H9 (cell line): ENCODE measurements at regions not wholly inside any gene's neighbourhood (a gene's known extent, or its start where the extent isn't known, plus 50 kb on each side); places are given as distances from the start of the nearest gene placed in this dataset.

Experiments
- DNase-seq: peaks from one replicate; pipeline ENCODE4 v3.0.0-alpha.2; 2017
- H2AFZ ChIP-seq: one replicate; pipeline ENCODE4 v1.6.1; 2013; ENCODE audit warnings: mild to moderate bottlenecking, low read length, control low read depth, moderate library complexity
- H2AK5ac ChIP-seq: 2 replicates; pipeline ENCODE4 v1.6.1; 2013; ENCODE audit warnings: low read length, control low read depth, mixed read lengths; ENCODE audit not compliant: insufficient read length
- H2BK120ac ChIP-seq: one replicate; pipeline ENCODE4 v1.6.1; 2013; ENCODE audit warnings: low read depth, mild to moderate bottlenecking, low read length, control low read depth, inconsistent platforms; ENCODE audit not compliant: poor library complexity, severe bottlenecking
- H2BK12ac ChIP-seq: 2 replicates; pipeline ENCODE4 v1.6.1; 2013; ENCODE audit warnings: low read length, control low read depth, mixed read lengths, low read depth; ENCODE audit not compliant: insufficient read length
- H2BK15ac ChIP-seq: 2 replicates; pipeline ENCODE4 v1.6.1; 2013; ENCODE audit warnings: low read depth, low read length, control low read depth
- H2BK20ac ChIP-seq: one replicate; pipeline ENCODE4 v1.6.1; 2013; ENCODE audit warnings: low read depth, mild to moderate bottlenecking, low read length, control low read depth, inconsistent platforms; ENCODE audit not compliant: poor library complexity, severe bottlenecking
- H2BK5ac ChIP-seq: 2 replicates; pipeline ENCODE4 v1.6.1; 2013; ENCODE audit warnings: low read length, control low read depth, mixed read lengths; ENCODE audit not compliant: insufficient read length
- H3K14ac ChIP-seq: 2 replicates; pipeline ENCODE4 v1.6.1; 2013; ENCODE audit warnings: low read length, control low read depth; ENCODE audit not compliant: insufficient read depth
- H3K18ac ChIP-seq: 2 replicates; pipeline ENCODE4 v1.6.1; 2013; ENCODE audit warnings: low read depth, mild to moderate bottlenecking, mixed read lengths, low read length, control low read depth; ENCODE audit not compliant: insufficient read length
- H3K23ac ChIP-seq: 2 replicates; pipeline ENCODE4 v1.6.1; 2013; ENCODE audit warnings: low read length, control low read depth, mixed read lengths, low read depth; ENCODE audit not compliant: insufficient read length
- H3K23me2 ChIP-seq: 2 replicates; pipeline ENCODE4 v1.6.1; 2013; ENCODE audit warnings: low read depth, mild to moderate bottlenecking, mixed read lengths, low read length, control low read depth; ENCODE audit not compliant: insufficient read length, poor library complexity, severe bottlenecking
- H3K27ac ChIP-seq: 2 replicates; pipeline ENCODE4 v1.5.1; 2013; ENCODE audit warnings: low read length, control low read depth, mixed read lengths, low read depth; ENCODE audit not compliant: insufficient read length
- H3K27me3 ChIP-seq: 2 replicates; pipeline ENCODE4 v1.6.1; 2013; ENCODE audit warnings: low read length, control low read depth, inconsistent platforms; ENCODE audit not compliant: insufficient read depth
- H3K4ac ChIP-seq: 2 replicates; pipeline ENCODE4 v1.6.1; 2013; ENCODE audit warnings: low read depth, mild to moderate bottlenecking, control low read depth, inconsistent platforms, low read length, moderate library complexity
- H3K4me1 ChIP-seq: 2 replicates; pipeline ENCODE4 v1.6.1; 2013; ENCODE audit warnings: low read length, control low read depth, inconsistent platforms; ENCODE audit not compliant: insufficient read depth
- H3K4me2 ChIP-seq: 2 replicates; pipeline ENCODE4 v1.6.1; 2013; ENCODE audit warnings: low read length, control low read depth, mixed read lengths; ENCODE audit not compliant: insufficient read length, insufficient read depth
- H3K56ac ChIP-seq: 2 replicates; pipeline ENCODE4 v1.6.1; 2013; ENCODE audit warnings: low read depth, mild to moderate bottlenecking, mixed read lengths, low read length, control low read depth; ENCODE audit not compliant: insufficient read length
- H3K79me1 ChIP-seq: 2 replicates; pipeline ENCODE4 v1.6.1; 2013; ENCODE audit warnings: low read depth, mild to moderate bottlenecking, moderate library complexity, low read length, control low read depth, inconsistent platforms; ENCODE audit not compliant: insufficient read depth, poor library complexity, severe bottlenecking
- H3K79me2 ChIP-seq: 2 replicates; pipeline ENCODE4 v1.6.1; 2013; ENCODE audit warnings: low read length, control low read depth, inconsistent platforms; ENCODE audit not compliant: insufficient read depth
- H3K9ac ChIP-seq: 2 replicates; pipeline ENCODE4 v1.6.1; 2013; ENCODE audit warnings: low read length, control low read depth, mixed read lengths; ENCODE audit not compliant: insufficient read length; ENCODE audit errors: extremely low read depth
- H3K9me3 ChIP-seq: one replicate; pipeline ENCODE4 v1.6.1; 2013; ENCODE audit warnings: low read depth, low read length, inconsistent platforms; ENCODE audit not compliant: control insufficient read depth
- H3T11ph ChIP-seq: one replicate; pipeline ENCODE4 v1.6.1; 2013; ENCODE audit warnings: mild to moderate bottlenecking, low read length, control low read depth, inconsistent platforms
- H4K20me1 ChIP-seq: one replicate; pipeline ENCODE4 v1.6.1; 2013; ENCODE audit not compliant: control insufficient read depth, insufficient read length, insufficient read depth
- H4K5ac ChIP-seq: 2 replicates; pipeline ENCODE4 v1.6.1; 2013; ENCODE audit warnings: low read depth, mild to moderate bottlenecking, mixed read lengths, low read length, control low read depth; ENCODE audit not compliant: insufficient read length
- H4K8ac ChIP-seq: replicated peaks from 2 replicates; pipeline ENCODE4 v1.6.1; 2013; ENCODE audit warnings: low read length, control low read depth, mixed read lengths, low read depth; ENCODE audit not compliant: insufficient read length
- H4K91ac ChIP-seq: 2 replicates; pipeline ENCODE4 v1.6.1; 2013; ENCODE audit warnings: low read depth, mild to moderate bottlenecking, moderate library complexity, mixed read lengths, low read length, control low read depth; ENCODE audit not compliant: insufficient read length
- H3K27ac Mint-ChIP-seq, 3 experiments: 2 replicates in 2 of 3; 3 replicates in 1 of 3; pipeline ENCODE4 v1.8.0; 2020 to 2021; ENCODE audit warnings: mixed read lengths in 3 of 3, mild to moderate bottlenecking in 1 of 3, moderate library complexity in 1 of 3
- H3K27me3 Mint-ChIP-seq: 2 replicates; pipeline ENCODE4 v1.8.0; 2021; ENCODE audit warnings: low read depth, mild to moderate bottlenecking, moderate library complexity, mixed read lengths
- H3K36me3 Mint-ChIP-seq, 3 experiments: 2 replicates in 2 of 3; 3 replicates in 1 of 3; pipeline ENCODE4 v1.8.0; 2020 to 2021; ENCODE audit warnings: low read depth in 3 of 3, mixed read lengths in 3 of 3; ENCODE audit not compliant: insufficient read depth in 1 of 3
- H3K4me1 Mint-ChIP-seq, 2 experiments: 2 replicates each; pipeline ENCODE4 v1.8.0; 2020; ENCODE audit warnings: mixed read lengths in 2 of 2
- H3K4me3 Mint-ChIP-seq, 2 experiments: 2 replicates in 1 of 2; 3 replicates in 1 of 2; pipeline ENCODE4 v1.8.0; 2020 to 2021; ENCODE audit warnings: mild to moderate bottlenecking in 2 of 2, mixed read lengths in 2 of 2, moderate library complexity in 1 of 2
- H3K9me3 Mint-ChIP-seq, 2 experiments: 2 replicates in 1 of 2; 3 replicates in 1 of 2; pipeline ENCODE4 v1.8.0; 2020; ENCODE audit warnings: mild to moderate bottlenecking in 2 of 2, mixed read lengths in 2 of 2, moderate library complexity in 1 of 2
- CTCF ChIP-seq: fragments of 200-600 bp; sonication (generic); conservative IDR thresholded peaks from 3 replicates; pipeline ENCODE4 v1.8.0; 2021; ENCODE audit warnings: antibody characterized with exemption, mild to moderate bottlenecking
- WGBS: extraction: QIAGEN DNeasy Blood & Tissue Kit; methylation state at CpG from one replicate; pipeline ENCODE4 v1.1.7; 2013; ENCODE audit warnings: missing lambda C conversion rate, low lambda C conversion rate, mixed read lengths; ENCODE audit not compliant: insufficient read length; ENCODE audit errors: extremely low coverage; 5-methylcytosine and 5-hydroxymethylcytosine counted together

GRCh38 chrX:26649534-26649933 lies 433.6 kb downstream of the MAGEB5 start:
- Histone ChIP-seq H4K8ac (no peak overlapping the region), H3K4me1 (no peaks in the 10 kb centered on the region; the same call in 1 of the 2 replicates), H3K4ac (no peak overlapping the region), H3K9ac (no peak overlapping the region), H3K4me2 (no peak overlapping the region), H3K56ac (no peak overlapping the region), H3K14ac (no peak overlapping the region), H3K23ac (no peak overlapping the region), H3K79me2 (no peaks in the 10 kb centered on the region), H3K27ac (no peak overlapping the region), H3K9me3 (peaks cover 14% of the 10 kb centered on the region), H2AK5ac (no peak overlapping the region), H2BK120ac (no peak overlapping the region), H4K5ac (no peak overlapping the region), H2BK12ac (no peak overlapping the region), H2AFZ (no peak overlapping the region), H2BK15ac (no peak overlapping the region), H3K79me1 (no peaks in the 10 kb centered on the region), H2BK5ac (no peak overlapping the region), H4K91ac (no peak overlapping the region), H3K23me2 (no peaks in the 10 kb centered on the region), H3K27me3 (no peaks in the 10 kb centered on the region), H3K18ac (no peak overlapping the region), H4K20me1 (no peaks in the 10 kb centered on the region), H3T11ph (no peak overlapping the region), H2BK20ac (no peak overlapping the region)
- H3K27me3 Mint-ChIP-seq = no peaks in the 10 kb centered on the region
- no peak overlapping the region for H3K4me3 Mint-ChIP-seq
- H3K27ac Mint-ChIP-seq = no peak overlapping the region
- no peak for DNase-seq
- no CpG with 5 or more reads among the region's 7 CpGs for WGBS
- H3K4me1 Mint-ChIP-seq = peaks cover 0 to 2% of the 10 kb centered on the region in 2 experiments; a peak in 1 of 4 replicates
- H3K36me3 Mint-ChIP-seq = peaks cover 12 to 21% (median 16%) of the 10 kb centered on the region in 3 experiments
- peaks cover 70 to 80% of the 10 kb centered on the region in 2 experiments for H3K9me3 Mint-ChIP-seq
- TF ChIP-seq CTCF = peak; percentile 72
